Rectal smooth muscle tissue (tissue), 1 donor: ENCODE measurements at regions not wholly inside any gene's neighbourhood (a gene's known extent, or its start where the extent isn't known, plus 50 kb on each side); places are given as distances from the start of the nearest gene placed in this dataset.

Source experiments
- H3K27ac ChIP-seq: one replicate; pipeline ENCODE4 v1.7.0; 2013; ENCODE audit warnings: low read depth, low read length, inconsistent platforms
- H3K27me3 ChIP-seq: one replicate; pipeline ENCODE4 v1.7.0; 2013; ENCODE audit warnings: low read length; ENCODE audit not compliant: control insufficient read depth, insufficient read depth
- H3K36me3 ChIP-seq: one replicate; pipeline ENCODE4 v1.7.0; 2013; ENCODE audit warnings: low read length; ENCODE audit not compliant: control insufficient read depth, insufficient read depth
- H3K4me1 ChIP-seq: one replicate; pipeline ENCODE4 v1.7.0; 2013; ENCODE audit warnings: low read length; ENCODE audit not compliant: control insufficient read depth, insufficient read depth
- H3K4me3 ChIP-seq: one replicate; pipeline ENCODE4 v1.7.0; 2013; ENCODE audit warnings: low read length
- H3K9ac ChIP-seq: one replicate; pipeline ENCODE4 v1.7.0; 2013; ENCODE audit warnings: low read length

DNA sequence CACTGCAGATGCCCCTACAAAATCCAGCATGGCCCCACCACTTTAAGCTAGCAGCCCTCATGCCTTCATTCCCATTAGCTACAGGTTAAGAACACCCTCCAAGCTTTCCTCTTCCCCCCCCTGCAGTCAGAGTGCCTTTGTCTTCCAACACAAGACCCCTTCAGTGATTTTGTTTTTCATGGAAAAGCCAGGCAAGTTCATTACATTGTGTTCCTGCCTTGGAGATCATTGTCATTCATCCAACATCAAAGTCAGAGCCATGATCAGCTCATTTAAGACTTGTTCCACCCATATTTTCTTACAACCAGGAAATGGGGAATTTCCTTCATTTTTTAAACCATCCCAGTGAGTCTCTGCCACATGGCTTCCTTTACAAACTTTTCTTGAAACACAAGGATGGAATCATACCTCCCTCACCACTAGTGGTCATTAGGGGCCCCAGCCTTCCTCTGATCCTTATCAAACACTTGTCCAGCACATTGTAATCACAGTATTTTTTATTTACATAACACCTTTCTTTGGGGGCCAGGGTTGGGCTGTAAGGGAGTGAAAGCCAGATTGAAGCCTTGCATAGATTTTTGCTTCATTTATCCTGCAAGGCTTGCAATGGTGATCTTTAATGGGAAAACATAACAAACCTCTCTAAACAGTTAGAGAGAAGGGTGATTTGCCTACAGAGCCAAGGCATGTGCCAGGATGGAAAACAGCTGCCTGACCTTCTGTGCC, 765.3 kb downstream of the MED13L start:
- no peak overlapping the region for H3K27ac ChIP-seq
- no peaks in the 10 kb centered on the region for H3K36me3 ChIP-seq
- no peak overlapping the region for H3K4me3 ChIP-seq
- no peaks in the 10 kb centered on the region for H3K27me3 ChIP-seq
- H3K9ac ChIP-seq = no peak overlapping the region
- no peaks in the 10 kb centered on the region for H3K4me1 ChIP-seq

DNA sequence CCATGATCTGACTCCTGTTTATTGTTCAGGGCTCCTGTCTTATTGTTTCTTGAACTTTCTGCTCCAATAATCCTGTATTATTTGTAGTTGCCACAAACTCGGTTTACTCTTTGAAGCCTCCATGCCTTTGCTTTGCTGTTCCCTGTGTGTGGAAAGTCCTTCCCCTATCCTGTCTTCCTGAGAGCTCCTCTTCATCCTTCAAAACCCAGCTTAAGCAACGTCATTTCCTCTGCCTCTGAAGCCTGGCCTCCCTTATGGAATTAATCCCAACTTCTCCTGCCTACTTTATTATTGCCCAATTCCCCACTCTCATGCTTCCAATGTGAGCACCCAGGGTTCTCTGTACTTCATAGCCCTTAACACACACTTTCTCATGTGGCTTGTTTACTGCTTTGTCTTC, 766.2 kb downstream of the MED13L start:
- Histone ChIP-seq H3K4me3 (no peak overlapping the region), H3K4me1 (no peaks in the 10 kb centered on the region), H3K9ac (no peak overlapping the region), H3K27me3 (no peaks in the 10 kb centered on the region), H3K27ac (no peak overlapping the region), H3K36me3 (no peaks in the 10 kb centered on the region)

DNA sequence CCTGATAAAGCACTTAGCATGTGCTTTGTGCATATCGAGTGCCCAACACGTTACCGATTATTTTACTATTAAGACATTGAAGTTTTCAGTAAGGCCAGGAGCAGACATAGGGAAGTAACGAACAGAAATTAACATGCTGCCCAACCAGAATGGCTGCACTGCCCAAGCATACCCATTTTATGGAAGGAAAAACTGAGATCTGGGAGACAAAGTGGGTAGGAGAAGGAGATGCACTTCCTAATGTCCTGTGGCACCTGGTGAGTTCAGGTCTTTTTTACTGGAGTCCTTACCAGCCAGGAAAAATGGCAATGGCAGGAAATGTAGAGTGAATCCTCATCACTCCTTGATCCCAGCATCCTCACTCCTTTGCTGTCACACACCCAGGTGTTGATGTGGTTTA, 768.5 kb downstream of the MED13L start:
- no peaks in the 10 kb centered on the region for H3K27me3 ChIP-seq
- no peak overlapping the region for H3K9ac ChIP-seq
- H3K36me3 ChIP-seq = no peaks in the 10 kb centered on the region
- no peaks in the 10 kb centered on the region for H3K4me1 ChIP-seq
- H3K4me3 ChIP-seq = no peak overlapping the region
- H3K27ac ChIP-seq = no peak overlapping the region

DNA sequence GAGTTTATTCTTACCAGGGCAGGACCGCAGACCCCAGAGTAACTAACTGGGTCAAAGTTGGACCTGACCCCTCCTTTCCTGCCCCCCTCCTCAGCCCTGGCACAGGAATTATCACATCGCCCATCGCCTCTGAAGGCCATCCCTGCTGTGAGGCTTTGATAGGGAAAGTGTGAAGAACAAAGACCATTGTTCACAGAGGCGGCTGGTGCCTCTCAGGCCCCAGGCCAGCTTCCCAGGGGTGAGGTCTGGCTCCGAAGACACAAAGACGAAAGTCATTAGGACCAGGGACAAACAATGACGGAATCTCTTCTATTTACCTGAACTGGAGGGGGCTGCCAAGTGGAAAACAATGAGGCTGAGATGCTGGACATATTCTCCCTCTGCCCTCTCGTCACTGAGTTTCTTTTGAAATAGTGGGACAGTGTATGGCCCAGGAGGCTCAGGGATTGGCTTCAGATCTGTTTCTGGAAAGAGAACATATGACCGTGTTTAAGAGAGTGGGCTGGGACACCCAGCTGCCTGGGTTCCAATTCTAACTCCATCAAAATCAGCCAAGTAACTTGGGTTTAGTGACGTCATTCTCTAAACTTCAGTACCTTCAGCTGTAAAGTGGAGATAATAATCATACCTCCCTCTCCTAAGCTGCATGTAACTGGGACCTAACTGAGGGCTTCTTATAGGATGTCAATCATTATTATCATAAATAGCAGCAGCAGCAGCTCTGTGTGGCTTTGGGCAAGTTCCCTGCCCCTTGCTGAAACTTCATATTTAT, 769.4 kb downstream of the MED13L start:
- no peaks in the 10 kb centered on the region for H3K27me3 ChIP-seq
- H3K4me1 ChIP-seq = no peaks in the 10 kb centered on the region
- no peak overlapping the region for H3K27ac ChIP-seq
- no peaks in the 10 kb centered on the region for H3K36me3 ChIP-seq
- no peak overlapping the region for H3K4me3 ChIP-seq
- H3K9ac ChIP-seq = no peak overlapping the region

DNA sequence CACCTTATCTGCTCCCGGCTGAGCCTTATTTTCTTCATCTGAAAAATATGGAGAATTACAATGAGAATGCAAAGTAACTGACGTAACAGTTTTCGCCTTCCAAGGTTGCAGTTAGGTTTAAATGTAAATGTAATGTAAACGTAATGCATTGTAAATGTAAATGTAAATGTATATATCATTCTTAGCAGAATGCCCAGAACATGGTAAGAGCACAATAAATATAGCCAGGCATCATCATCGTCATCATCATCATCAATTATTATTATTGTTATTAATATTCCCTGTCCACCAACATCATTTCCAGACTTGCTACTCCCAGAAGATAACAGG, 770.0 kb downstream of the MED13L start:
- H3K4me3 ChIP-seq = no peak overlapping the region

DNA sequence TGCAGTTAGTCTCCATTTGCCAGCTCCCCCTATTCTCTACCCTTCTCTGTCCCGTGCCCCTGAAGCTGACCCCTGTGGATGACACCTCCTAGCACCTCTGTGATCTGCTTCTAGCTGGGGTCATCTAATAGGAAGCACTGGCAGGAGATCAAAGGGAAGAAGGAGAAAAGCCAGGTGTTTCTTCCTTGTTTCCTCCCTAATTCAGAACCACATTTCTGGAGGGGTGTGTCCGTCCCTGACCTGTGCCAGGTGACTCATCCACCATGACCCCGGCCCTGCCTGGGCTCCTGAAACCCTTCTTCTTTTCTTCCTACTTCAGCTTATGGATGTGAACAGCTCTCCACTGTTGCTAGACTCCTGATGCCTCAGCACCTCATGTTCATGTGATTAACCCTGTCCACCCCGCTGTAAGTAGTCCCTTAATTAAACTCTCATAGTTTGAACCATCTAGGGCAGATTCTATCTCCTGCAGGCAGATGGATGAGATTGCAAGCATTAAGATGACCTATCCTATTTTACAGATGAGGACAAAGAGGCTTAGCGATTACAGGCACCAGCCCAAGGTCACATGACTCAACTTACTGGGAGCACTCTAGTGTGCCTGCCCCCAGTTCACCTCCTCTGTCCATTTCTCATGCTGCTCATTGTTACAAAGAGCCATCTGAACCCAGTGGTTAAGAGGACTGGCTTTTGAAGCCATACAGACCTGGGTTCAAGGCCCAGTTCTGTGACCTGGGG, 770.5 kb downstream of the MED13L start:
- no peaks in the 10 kb centered on the region for H3K27me3 ChIP-seq
- H3K4me3 ChIP-seq = no peak overlapping the region
- H3K27ac ChIP-seq = no peak overlapping the region
- no peak overlapping the region for H3K9ac ChIP-seq
- H3K36me3 ChIP-seq = no peaks in the 10 kb centered on the region
- H3K4me1 ChIP-seq = no peaks in the 10 kb centered on the region

More for the DNA sequence above, 770.0 kb downstream of the MED13L start:
- Histone ChIP-seq H3K36me3 (no peaks in the 10 kb centered on the region), H3K27me3 (no peaks in the 10 kb centered on the region), H3K9ac (no peak overlapping the region), H3K4me1 (no peaks in the 10 kb centered on the region), H3K27ac (no peak overlapping the region)

DNA sequence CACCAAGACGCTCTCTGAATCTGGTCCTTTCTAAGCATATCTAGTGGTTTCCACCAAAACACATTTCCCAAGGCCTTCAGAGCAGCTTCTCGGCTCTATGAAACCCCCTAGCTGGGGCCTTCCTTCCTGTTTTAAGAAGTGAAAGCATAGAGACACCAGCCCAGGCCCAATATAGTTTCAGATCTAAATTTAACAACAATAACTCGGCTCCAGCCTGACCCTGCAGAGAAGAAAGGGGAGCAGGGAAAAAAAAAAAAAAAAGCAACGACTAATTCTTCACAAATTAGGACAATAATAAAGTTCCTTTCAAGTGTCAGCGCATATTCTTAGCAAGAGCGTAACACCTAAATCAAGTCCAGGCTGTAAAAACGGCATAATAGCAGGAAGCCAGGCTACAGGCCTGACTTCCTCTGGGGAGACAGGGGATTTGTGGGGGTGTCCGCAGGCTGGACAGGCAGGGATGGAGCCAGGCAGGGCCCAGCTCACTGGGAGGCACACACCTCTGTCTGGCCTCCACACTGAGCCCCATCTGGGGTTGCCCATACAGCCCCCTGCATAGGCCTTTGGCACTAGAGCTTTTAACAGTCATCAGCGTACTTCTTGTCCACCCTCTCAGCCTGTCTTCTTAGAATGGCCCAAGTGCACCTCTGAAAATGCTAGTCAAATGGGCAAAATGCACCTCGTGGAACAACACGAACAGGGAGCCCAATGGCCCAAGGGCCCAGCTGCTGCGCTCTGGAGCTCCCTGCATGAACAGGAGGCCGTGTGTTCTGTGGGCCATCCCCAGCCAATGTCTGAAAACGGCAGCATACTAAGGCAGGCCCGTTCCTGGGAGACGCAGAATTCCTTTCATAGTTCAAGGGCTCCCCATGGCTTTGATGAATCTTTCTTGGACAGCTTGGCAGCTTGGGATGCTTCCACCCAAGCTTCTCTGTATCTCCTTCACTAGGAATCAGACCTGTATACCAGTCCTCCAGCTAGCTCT, 772.9 kb downstream of the MED13L start:
- no peaks in the 10 kb centered on the region for H3K36me3 ChIP-seq
- no peaks in the 10 kb centered on the region for H3K27me3 ChIP-seq
- H3K4me3 ChIP-seq = no peak overlapping the region
- no peak overlapping the region for H3K27ac ChIP-seq
- no peak overlapping the region for H3K9ac ChIP-seq
- no peaks in the 10 kb centered on the region for H3K4me1 ChIP-seq

DNA sequence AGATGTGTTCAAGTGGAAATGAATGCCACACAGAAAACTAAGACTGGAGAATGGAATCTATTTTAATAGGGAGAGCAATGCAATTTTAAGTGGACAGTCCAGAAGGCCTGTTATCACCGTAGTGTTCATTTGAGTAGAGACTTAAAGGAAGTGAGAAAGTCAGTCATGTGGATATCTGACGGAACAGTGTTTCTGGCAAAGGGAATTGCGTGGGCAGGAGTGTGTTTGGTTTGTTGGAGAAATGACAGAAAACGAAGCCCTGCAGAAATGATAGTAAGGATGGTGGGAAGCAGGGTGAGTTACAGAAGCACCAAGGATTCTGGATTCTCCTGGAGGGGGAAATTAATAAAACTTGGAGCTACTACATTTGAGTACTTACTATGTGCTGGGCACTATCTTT, 776.6 kb downstream of the MED13L start:
- Histone ChIP-seq H3K4me3 (no peak overlapping the region), H3K27ac (no peak overlapping the region), H3K9ac (no peak overlapping the region), H3K36me3 (no peaks in the 10 kb centered on the region), H3K27me3 (no peaks in the 10 kb centered on the region), H3K4me1 (no peaks in the 10 kb centered on the region)

DNA sequence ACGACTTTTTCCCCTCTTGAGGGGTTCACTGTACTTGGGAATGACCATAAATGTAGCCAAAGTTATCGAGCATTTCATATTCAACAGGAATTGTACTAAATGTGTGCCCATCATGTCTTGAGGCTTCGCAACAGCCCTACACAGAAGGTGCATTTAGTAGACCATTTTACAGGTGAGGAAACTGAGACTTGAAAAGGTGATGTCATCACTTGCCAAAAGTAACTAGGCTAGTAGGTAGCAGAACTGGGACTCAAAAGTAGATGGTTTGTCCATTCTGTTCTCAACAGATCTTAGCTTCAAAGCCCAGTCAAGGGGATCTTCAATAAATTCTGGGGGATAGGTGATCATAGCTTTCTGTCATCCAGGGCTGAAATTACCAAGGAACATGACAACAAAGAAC, 782.2 kb downstream of the MED13L start:
- H3K4me3 ChIP-seq = no peak overlapping the region
- H3K27me3 ChIP-seq = no peaks in the 10 kb centered on the region
- H3K27ac ChIP-seq = no peak overlapping the region
- no peak overlapping the region for H3K9ac ChIP-seq
- no peaks in the 10 kb centered on the region for H3K36me3 ChIP-seq
- H3K4me1 ChIP-seq = no peaks in the 10 kb centered on the region

DNA sequence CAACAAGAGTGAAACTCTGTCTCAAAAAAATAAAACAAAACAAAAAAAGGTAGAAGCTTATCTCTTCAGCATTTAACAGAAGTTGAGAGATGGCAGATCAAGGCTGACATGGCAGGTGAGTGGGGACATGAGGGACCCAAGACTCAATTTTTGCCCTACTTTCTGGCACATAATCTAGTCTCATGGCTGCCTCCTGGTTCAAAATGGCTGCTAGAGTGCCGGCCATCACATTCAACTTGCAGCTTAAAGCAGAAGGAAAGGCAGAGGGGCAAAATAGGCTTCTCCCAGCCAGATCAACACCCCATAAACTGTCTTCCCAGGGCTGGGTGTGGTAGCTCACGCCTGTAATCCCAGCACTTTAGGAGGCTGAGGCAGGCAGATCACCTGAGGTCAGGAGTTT, 784.9 kb downstream of the MED13L start:
- Histone ChIP-seq H3K27me3 (no peaks in the 10 kb centered on the region), H3K4me3 (no peak overlapping the region), H3K27ac (no peak overlapping the region), H3K4me1 (no peaks in the 10 kb centered on the region), H3K36me3 (no peaks in the 10 kb centered on the region), H3K9ac (no peak overlapping the region)

DNA sequence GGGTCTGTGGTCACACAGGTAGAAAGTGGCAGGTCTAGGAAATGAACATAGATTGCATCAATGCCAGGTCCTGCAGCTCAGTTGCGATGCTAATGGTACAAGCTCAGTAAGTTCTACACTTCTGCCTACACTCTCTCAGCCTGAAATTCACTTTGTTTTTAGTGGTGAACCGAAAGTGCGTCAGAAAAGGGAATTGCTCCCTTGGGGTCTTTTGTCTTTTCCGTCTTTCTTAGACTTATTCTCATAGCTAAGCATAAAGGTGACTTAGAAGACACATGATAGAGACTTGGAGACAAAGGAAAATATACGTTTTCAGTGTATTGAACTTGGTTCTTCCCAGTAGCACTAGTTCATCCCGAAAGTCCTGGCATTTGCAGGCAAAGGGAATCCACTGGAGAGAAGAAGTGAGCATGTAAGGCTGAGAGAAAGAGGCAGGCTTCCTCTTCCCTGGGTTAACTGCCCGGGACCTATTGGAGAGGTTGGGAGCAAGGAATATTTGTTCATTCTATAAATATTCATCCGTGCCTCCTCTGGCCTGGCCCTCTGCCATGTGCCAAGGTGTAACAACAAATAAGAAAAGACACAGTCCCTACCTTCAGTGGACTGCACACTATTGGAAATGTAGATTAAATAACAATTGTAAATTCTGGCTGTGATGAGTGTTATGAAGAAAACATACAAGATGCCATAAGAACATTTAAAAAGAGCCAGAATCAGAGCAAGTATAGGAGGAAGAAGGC, 785.8 kb downstream of the MED13L start:
- H3K27me3 ChIP-seq = no peaks in the 10 kb centered on the region
- H3K27ac ChIP-seq = no peak overlapping the region
- no peaks in the 10 kb centered on the region for H3K4me1 ChIP-seq
- H3K36me3 ChIP-seq = no peaks in the 10 kb centered on the region
- no peak overlapping the region for H3K4me3 ChIP-seq
- H3K9ac ChIP-seq = no peak overlapping the region
